MM.1S (cell line): ENCODE measurements at regions not wholly inside any gene's neighbourhood (a gene's known extent, or its start where the extent isn't known, plus 50 kb on each side); places are given as distances from the start of the nearest gene placed in this dataset.

Experiments used
- DNase-seq: peaks from one replicate; pipeline ENCODE4 v3.0.0-alpha.2; 2015
- H2AFZ ChIP-seq: fragments of 300-600 bp; sonication (generic); 2 replicates; pipeline ENCODE4 v1.6.0; 2016; ENCODE audit warnings: antibody characterized with exemption, low read length
- H3F3A ChIP-seq: fragments of 300-600 bp; sonication (generic); 2 replicates; pipeline ENCODE4 v1.6.1; 2016; ENCODE audit warnings: mild to moderate bottlenecking, antibody characterized with exemption, low read length, moderate library complexity, mixed read lengths; ENCODE audit not compliant: insufficient read depth
- H3K27ac ChIP-seq: fragments of 300-600 bp; sonication (generic); 2 replicates; pipeline ENCODE4 v1.5.1; 2016; ENCODE audit warnings: mild to moderate bottlenecking, low read length
- H3K27me3 ChIP-seq: fragments of 300-600 bp; sonication (generic); replicated peaks from 2 replicates; pipeline ENCODE4 v1.6.0; 2016; ENCODE audit warnings: low read length; ENCODE audit not compliant: insufficient read depth
- H3K36me3 ChIP-seq: fragments of 300-600 bp; sonication (generic); replicated peaks from 2 replicates; pipeline ENCODE4 v1.6.1; 2016; ENCODE audit warnings: mild to moderate bottlenecking, low read length, mixed read lengths; ENCODE audit not compliant: insufficient read depth
- H3K4me1 ChIP-seq: fragments of 300-600 bp; sonication (generic); 2 replicates; pipeline ENCODE4 v1.6.1; 2016; ENCODE audit warnings: low read length, mixed read lengths
- H3K4me2 ChIP-seq: fragments of 300-600 bp; sonication (generic); 2 replicates; pipeline ENCODE4 v1.6.0; 2016; ENCODE audit warnings: low read depth, low read length
- H3K4me3 ChIP-seq: fragments of 300-600 bp; sonication (generic); 2 replicates; pipeline ENCODE4 v1.5.1; 2016; ENCODE audit warnings: low read length, mixed read lengths
- H3K79me2 ChIP-seq: fragments of 300-600 bp; sonication (generic); 2 replicates; pipeline ENCODE4 v1.6.1; 2016; ENCODE audit warnings: mixed run types, low read length, mixed read lengths
- H3K9ac ChIP-seq: fragments of 300-600 bp; sonication (generic); 2 replicates; pipeline ENCODE4 v1.6.1; 2016; ENCODE audit warnings: low read length, mixed read lengths
- H3K9me2 ChIP-seq: fragments of 300-600 bp; sonication (generic); replicated peaks from 2 replicates; pipeline ENCODE4 v1.6.1; 2016; ENCODE audit warnings: mild to moderate bottlenecking, low read length, mixed read lengths; ENCODE audit not compliant: insufficient read depth
- H3K9me3 ChIP-seq: fragments of 300-600 bp; sonication (generic); replicated peaks from 2 replicates; pipeline ENCODE4 v1.6.1; 2016; ENCODE audit warnings: mild to moderate bottlenecking, low read length, mixed read lengths; ENCODE audit not compliant: insufficient read depth
- H4K20me1 ChIP-seq: fragments of 300-600 bp; sonication (generic); 2 replicates; pipeline ENCODE4 v1.6.1; 2016; ENCODE audit warnings: mild to moderate bottlenecking, low read length, moderate library complexity, mixed read lengths; ENCODE audit not compliant: insufficient read depth
- CTCF ChIP-seq: fragments of 300-600 bp; sonication (generic); IDR thresholded peaks from 2 replicates; pipeline ENCODE4 v1.5.1; 2016; ENCODE audit warnings: antibody characterized with exemption, low read length, mixed read lengths
- EZH2 ChIP-seq: fragments of 300-600 bp; sonication (generic); optimal IDR thresholded peaks from 2 replicates; pipeline ENCODE3; 2017; ENCODE audit warnings: low read depth, mild to moderate bottlenecking, antibody characterized with exemption, low read length, mixed read lengths
- EZH2phosphoT487 ChIP-seq: fragments of 300-600 bp; sonication (generic); IDR thresholded peaks from 2 replicates; pipeline ENCODE4 v1.6.1; 2018; ENCODE audit warnings: antibody characterized with exemption, low read length

- Histone ChIP-seq H2AFZ (no peak overlapping the region), H3F3A (no peaks in the 10 kb centered on the region), H3K4me3 (no peak overlapping the region), H3K9me3 (no peaks in the 10 kb centered on the region), H3K4me1 (no peaks in the 10 kb centered on the region), H3K79me2 (no peaks in the 10 kb centered on the region), H3K4me2 (no peak overlapping the region), H3K36me3 (no peaks in the 10 kb centered on the region), H4K20me1 (no peaks in the 10 kb centered on the region), H3K27me3 (no peaks in the 10 kb centered on the region), H3K9ac (no peak overlapping the region), H3K27ac (no peak overlapping the region), H3K9me2 (no peaks in the 10 kb centered on the region)
- TF ChIP-seq EZH2 (no peak), EZH2phosphoT487 (no peak), CTCF (no peak)
- DNase-seq = no peak
Observed at GRCh38 chr16:75862098-75862386, 135.8 kb upstream of the CPHXL start.

GRCh38 chr16:75864243-75864642 lies 138.0 kb upstream of the CPHXL start:
- H3K79me2 ChIP-seq = no peaks in the 10 kb centered on the region

GRCh38 chr16:75865736-75866135 lies 139.4 kb upstream of the CPHXL start:
- Histone ChIP-seq H3K9me3 (no peaks in the 10 kb centered on the region), H3K79me2 (no peaks in the 10 kb centered on the region), H2AFZ (no peak overlapping the region), H3K4me1 (no peaks in the 10 kb centered on the region), H4K20me1 (no peaks in the 10 kb centered on the region), H3K27ac (no peak overlapping the region), H3K4me3 (no peak overlapping the region), H3K4me2 (no peak overlapping the region), H3K9ac (no peak overlapping the region), H3F3A (no peaks in the 10 kb centered on the region), H3K36me3 (no peaks in the 10 kb centered on the region), H3K9me2 (no peaks in the 10 kb centered on the region), H3K27me3 (no peaks in the 10 kb centered on the region)
- no peak for TF ChIP-seq EZH2
- no peak for TF ChIP-seq EZH2phosphoT487
- no peak for TF ChIP-seq CTCF
- DNase-seq = no peak

More at GRCh38 chr16:75864243-75864642, 138.0 kb upstream of the CPHXL start:
- Histone ChIP-seq H3K4me1 (no peaks in the 10 kb centered on the region), H3K27me3 (no peaks in the 10 kb centered on the region), H2AFZ (no peak overlapping the region), H3K9me2 (no peaks in the 10 kb centered on the region), H3K27ac (no peak overlapping the region), H3K9ac (no peak overlapping the region), H3K36me3 (no peaks in the 10 kb centered on the region), H4K20me1 (no peaks in the 10 kb centered on the region), H3K9me3 (no peaks in the 10 kb centered on the region), H3K4me3 (no peak overlapping the region), H3F3A (no peaks in the 10 kb centered on the region), H3K4me2 (no peak overlapping the region)
- no peak for TF ChIP-seq CTCF
- no peak for TF ChIP-seq EZH2
- no peak for TF ChIP-seq EZH2phosphoT487
- no peak for DNase-seq
